Effector memory CD8-positive, alpha-beta T cell (primary cell): ENCODE measurements at regions not wholly inside any gene's neighbourhood (a gene's known extent, or its start where the extent isn't known, plus 50 kb on each side); places are given as distances from the start of the nearest gene placed in this dataset.
"Not testable (repeated sequence)": the region's sequence is repeated elsewhere in the genome, so short reads cannot be mapped to it uniquely, and the experiment has no call there.

ENCODE experiments used
- ATAC-seq: fragments of 150-1000 bp; cut with Tn5 transposase; replicated peaks from 2 replicates; pipeline ENCODE4 v1.10.0; 2021; ENCODE audit warnings: mild to moderate bottlenecking, moderate library complexity
- DNase-seq, 3 experiments: peaks; one replicate each; pipeline ENCODE4 v3.0.0; 2021
- H3K27ac Mint-ChIP-seq, 2 donors: one replicate each; pipeline ENCODE4 v1.8.0; 2022; ENCODE audit warnings: mild to moderate bottlenecking in 2 of 2, mixed read lengths in 2 of 2, moderate library complexity in 2 of 2
- H3K27me3 Mint-ChIP-seq, 2 donors: one replicate each; pipeline ENCODE4 v1.8.0; 2022; ENCODE audit warnings: mixed read lengths in 2 of 2
- H3K36me3 Mint-ChIP-seq: one replicate; pipeline ENCODE4 v1.8.0; 2022; ENCODE audit warnings: mild to moderate bottlenecking, moderate library complexity, mixed read lengths; ENCODE audit not compliant: insufficient read depth
- H3K4me1 Mint-ChIP-seq, 2 donors: one replicate each; pipeline ENCODE4 v1.8.0; 2022; ENCODE audit warnings: low read depth in 2 of 2, mixed read lengths in 2 of 2
- H3K4me3 Mint-ChIP-seq, 2 donors: one replicate each; pipeline ENCODE4 v1.8.0; 2022; ENCODE audit warnings: mild to moderate bottlenecking in 2 of 2, mixed read lengths in 2 of 2, moderate library complexity in 2 of 2
- H3K9me3 Mint-ChIP-seq, 2 donors: one replicate each; pipeline ENCODE4 v1.8.0; 2022; ENCODE audit warnings: mixed read lengths in 2 of 2

GRCh38 chr1:95532335-95532734 lies 298.3 kb downstream of the RWDD3 start:
- no peak for ATAC-seq
- no peaks in the 10 kb centered on the region for H3K27me3 Mint-ChIP-seq
- H3K36me3 Mint-ChIP-seq = no peaks in the 10 kb centered on the region
- H3K27ac Mint-ChIP-seq = no peak overlapping the region
- H3K4me3 Mint-ChIP-seq = no peak overlapping the region
- H3K9me3 Mint-ChIP-seq = peaks cover 12 to 16% of the 10 kb centered on the region in 2 donors
- no peaks in the 10 kb centered on the region for H3K4me1 Mint-ChIP-seq
- no peak for DNase-seq

DNA sequence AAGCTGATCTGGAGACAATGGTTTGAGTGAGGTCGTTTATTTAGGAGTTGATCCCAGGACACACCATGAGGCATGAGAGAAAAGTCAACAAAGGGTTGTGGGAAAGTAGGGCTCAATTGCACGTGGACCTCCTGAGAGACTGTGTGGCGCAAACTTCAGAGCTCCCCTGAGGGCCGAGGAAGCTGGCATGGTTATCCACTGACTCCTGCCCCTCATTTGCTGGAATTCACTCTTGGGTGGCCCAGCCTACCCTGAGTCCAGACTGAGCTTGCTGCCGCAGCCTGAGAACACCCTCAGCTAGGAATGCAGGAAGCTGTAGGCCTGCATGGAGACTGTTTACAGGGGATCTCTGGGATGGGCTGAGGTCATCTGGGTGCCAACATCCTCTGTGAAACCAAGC lies 301.0 kb downstream of the RWDD3 start:
- no peak for ATAC-seq

GRCh38 chr1:95535614-95536013 lies 301.6 kb downstream of the RWDD3 start:
- H3K27ac Mint-ChIP-seq = no peak overlapping the region
- H3K4me1 Mint-ChIP-seq = no peaks in the 10 kb centered on the region
- H3K9me3 Mint-ChIP-seq = peaks cover 0 to 7% of the 10 kb centered on the region in 2 donors
- H3K27me3 Mint-ChIP-seq = no peaks in the 10 kb centered on the region
- DNase-seq (no peak), ATAC-seq (no peak)
- H3K36me3 Mint-ChIP-seq = no peaks in the 10 kb centered on the region
- H3K4me3 Mint-ChIP-seq = no peak overlapping the region

More for the DNA sequence above, 301.0 kb downstream of the RWDD3 start:
- Mint-ChIP-seq H3K27me3 (no peaks in the 10 kb centered on the region), H3K4me3 (no peak overlapping the region), H3K27ac (no peak overlapping the region), H3K9me3 (peaks cover 0 to 7% of the 10 kb centered on the region in 2 donors), H3K4me1 (no peaks in the 10 kb centered on the region), H3K36me3 (no peaks in the 10 kb centered on the region)
- no peak for DNase-seq

GRCh38 chr1:95536501-95536900 lies 302.5 kb downstream of the RWDD3 start:
- ATAC-seq = no peak
- no peak for DNase-seq
- no peaks in the 10 kb centered on the region for H3K36me3 Mint-ChIP-seq
- no peaks in the 10 kb centered on the region for H3K4me1 Mint-ChIP-seq
- no peaks in the 10 kb centered on the region for H3K27me3 Mint-ChIP-seq
- H3K9me3 Mint-ChIP-seq = peaks cover 0 to 6% of the 10 kb centered on the region in 2 donors
- no peak overlapping the region for H3K27ac Mint-ChIP-seq
- no peak overlapping the region for H3K4me3 Mint-ChIP-seq

- DNase-seq (no peak), ATAC-seq (no peak)
- no peaks in the 10 kb centered on the region for H3K27me3 Mint-ChIP-seq
- peaks cover 0 to 5% of the 10 kb centered on the region in 2 donors for H3K9me3 Mint-ChIP-seq
- no peaks in the 10 kb centered on the region for H3K36me3 Mint-ChIP-seq
- H3K4me1 Mint-ChIP-seq = no peaks in the 10 kb centered on the region
- no peak overlapping the region for H3K27ac Mint-ChIP-seq
- H3K4me3 Mint-ChIP-seq = no peak overlapping the region
These were observed 303.2 kb downstream of the RWDD3 start for GRCh38 chr1:95537176-95537575.

GRCh38 chr1:95538242-95538641 lies 304.2 kb downstream of the RWDD3 start:
- not testable (repeated sequence) for H3K4me1 Mint-ChIP-seq, DNase-seq, H3K27ac Mint-ChIP-seq, H3K4me3 Mint-ChIP-seq, H3K36me3 Mint-ChIP-seq, ATAC-seq, H3K27me3 Mint-ChIP-seq, H3K9me3 Mint-ChIP-seq

- ATAC-seq = no peak
- Mint-ChIP-seq H3K4me3 (no peak overlapping the region), H3K9me3 (peaks cover under 1 to 2% of the 10 kb centered on the region in 2 donors), H3K4me1 (no peaks in the 10 kb centered on the region), H3K36me3 (no peaks in the 10 kb centered on the region), H3K27ac (no peak overlapping the region), H3K27me3 (no peaks in the 10 kb centered on the region)
- no peak for DNase-seq
These were observed 308.9 kb downstream of the RWDD3 start for GRCh38 chr1:95542936-95543335.

GRCh38 chr1:95547005-95547404 lies 313.0 kb downstream of the RWDD3 start:
- Mint-ChIP-seq H3K27me3 (no peaks in the 10 kb centered on the region), H3K9me3 (peaks cover 8 to 18% of the 10 kb centered on the region in 2 donors), H3K4me3 (no peak overlapping the region), H3K4me1 (no peaks in the 10 kb centered on the region), H3K36me3 (no peaks in the 10 kb centered on the region), H3K27ac (no peak overlapping the region)
- DNase-seq (no peak), ATAC-seq (no peak)

DNA sequence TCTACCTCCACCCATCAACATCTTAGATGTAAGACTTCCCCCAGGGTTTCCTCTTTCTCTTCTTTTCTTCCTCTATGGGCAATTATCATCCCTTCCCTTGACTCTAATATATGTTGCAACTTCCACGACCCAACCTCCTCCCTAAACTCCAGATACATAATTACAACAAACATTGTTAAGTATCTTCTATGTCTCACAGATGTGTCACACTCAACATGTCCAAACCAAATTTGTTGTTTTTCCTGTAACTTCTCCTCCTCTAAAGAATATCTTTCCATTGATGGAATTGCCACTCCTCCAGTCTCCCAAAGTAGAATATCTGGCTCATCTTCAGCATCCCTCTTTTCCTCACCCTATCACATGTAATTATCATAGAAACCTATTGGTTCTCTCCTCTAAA lies 314.2 kb downstream of the RWDD3 start:
- Mint-ChIP-seq H3K36me3 (no peaks in the 10 kb centered on the region), H3K27me3 (no peaks in the 10 kb centered on the region), H3K4me1 (no peaks in the 10 kb centered on the region), H3K4me3 (no peak overlapping the region), H3K9me3 (peaks cover 11 to 22% of the 10 kb centered on the region in 2 donors), H3K27ac (no peak overlapping the region)
- DNase-seq = no peak
- no peak for ATAC-seq

DNA sequence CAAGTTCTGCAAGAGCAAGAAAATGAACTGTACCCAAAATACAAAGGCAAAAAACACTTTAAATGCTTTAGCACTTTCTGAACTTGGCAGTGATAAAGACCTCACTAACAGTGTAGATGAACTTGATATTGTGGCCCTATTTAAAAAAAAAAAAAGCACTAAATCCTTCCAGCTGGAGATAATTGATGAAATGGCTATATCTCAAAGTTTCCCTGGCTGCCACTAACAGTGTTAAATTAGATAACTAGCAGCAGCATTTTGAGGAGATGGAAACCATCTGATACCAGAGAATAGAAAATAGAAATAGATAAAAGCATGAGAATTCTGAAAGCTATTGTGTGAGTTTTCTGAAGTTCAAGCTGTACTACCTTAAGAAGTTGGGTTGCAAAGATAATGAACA lies 317.2 kb downstream of the RWDD3 start:
- no peak overlapping the region for H3K4me3 Mint-ChIP-seq
- ATAC-seq (no peak), DNase-seq (no peak)
- H3K36me3 Mint-ChIP-seq = peaks cover 2% of the 10 kb centered on the region
- no peaks in the 10 kb centered on the region for H3K27me3 Mint-ChIP-seq
- H3K4me1 Mint-ChIP-seq = no peaks in the 10 kb centered on the region
- peaks cover 10 to 28% of the 10 kb centered on the region in 2 donors for H3K9me3 Mint-ChIP-seq
- H3K27ac Mint-ChIP-seq = no peak overlapping the region

DNA sequence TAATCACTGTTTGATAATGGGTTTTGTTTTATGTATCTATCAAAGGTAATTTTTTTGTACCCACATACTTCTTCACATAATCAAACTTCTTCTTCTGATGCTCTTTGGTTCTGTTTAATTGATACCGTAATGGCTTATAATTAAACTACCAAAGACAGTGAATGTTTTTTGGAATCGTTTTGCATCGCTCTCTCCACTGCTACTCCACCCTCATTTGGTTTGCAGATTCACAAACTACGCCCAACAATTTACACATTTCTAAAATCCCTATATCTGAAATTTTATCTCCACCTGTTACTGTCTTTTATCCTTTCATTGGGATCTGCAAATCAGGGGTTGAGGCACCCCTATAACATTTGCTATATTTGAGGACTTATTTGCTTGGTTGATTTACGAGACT lies 319.6 kb downstream of the RWDD3 start:
- ATAC-seq = no peak

GRCh38 chr1:95554408-95554807 lies 320.4 kb downstream of the RWDD3 start:
- ATAC-seq (no peak), DNase-seq (no peak)
- H3K9me3 Mint-ChIP-seq = peaks cover 13 to 27% of the 10 kb centered on the region in 2 donors
- H3K27me3 Mint-ChIP-seq = no peaks in the 10 kb centered on the region
- H3K36me3 Mint-ChIP-seq = peaks cover 2% of the 10 kb centered on the region
- H3K27ac Mint-ChIP-seq = no peak overlapping the region
- H3K4me1 Mint-ChIP-seq = no peaks in the 10 kb centered on the region
- H3K4me3 Mint-ChIP-seq = no peak overlapping the region

More for the DNA sequence above, 319.6 kb downstream of the RWDD3 start:
- Mint-ChIP-seq H3K4me1 (no peaks in the 10 kb centered on the region), H3K36me3 (peaks cover 2% of the 10 kb centered on the region), H3K27me3 (no peaks in the 10 kb centered on the region), H3K4me3 (no peak overlapping the region), H3K9me3 (peaks cover 11 to 30% of the 10 kb centered on the region in 2 donors), H3K27ac (no peak overlapping the region)
- DNase-seq = no peak

DNA sequence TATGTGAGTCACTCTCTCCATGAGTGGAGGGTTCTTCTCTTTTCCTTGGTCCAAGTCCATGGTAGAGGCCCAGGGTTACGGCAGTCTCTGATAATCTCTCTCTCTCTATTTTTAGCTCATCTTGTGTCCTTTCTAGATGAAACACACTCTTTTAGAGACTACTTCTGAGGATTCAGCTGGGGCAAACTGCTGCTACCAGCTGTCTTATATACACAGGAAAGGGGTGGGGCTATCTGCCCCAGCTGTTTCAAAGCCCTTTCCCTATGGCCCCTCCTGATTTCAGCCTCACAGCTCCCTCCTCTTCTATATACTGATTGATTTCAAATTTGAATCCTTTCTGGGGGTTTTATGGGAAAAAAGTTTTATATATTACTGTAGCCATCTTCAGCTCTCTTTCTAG lies 324.8 kb downstream of the RWDD3 start:
- no peaks in the 10 kb centered on the region for H3K27me3 Mint-ChIP-seq
- no peaks in the 10 kb centered on the region for H3K4me1 Mint-ChIP-seq
- peaks cover 8 to 15% of the 10 kb centered on the region in 2 donors for H3K9me3 Mint-ChIP-seq
- no peak overlapping the region for H3K27ac Mint-ChIP-seq
- no peak for DNase-seq
- no peak for ATAC-seq
- H3K36me3 Mint-ChIP-seq = peaks cover 2% of the 10 kb centered on the region
- H3K4me3 Mint-ChIP-seq = no peak overlapping the region

- peaks cover 8 to 15% of the 10 kb centered on the region in 2 donors for H3K9me3 Mint-ChIP-seq
- H3K36me3 Mint-ChIP-seq = no peaks in the 10 kb centered on the region
- no peak overlapping the region for H3K4me3 Mint-ChIP-seq
- no peaks in the 10 kb centered on the region for H3K27me3 Mint-ChIP-seq
- H3K4me1 Mint-ChIP-seq = no peaks in the 10 kb centered on the region
- ATAC-seq = no peak
- H3K27ac Mint-ChIP-seq = no peak overlapping the region
- no peak for DNase-seq
These were observed 327.3 kb downstream of the RWDD3 start for GRCh38 chr1:95561346-95561745.

DNA sequence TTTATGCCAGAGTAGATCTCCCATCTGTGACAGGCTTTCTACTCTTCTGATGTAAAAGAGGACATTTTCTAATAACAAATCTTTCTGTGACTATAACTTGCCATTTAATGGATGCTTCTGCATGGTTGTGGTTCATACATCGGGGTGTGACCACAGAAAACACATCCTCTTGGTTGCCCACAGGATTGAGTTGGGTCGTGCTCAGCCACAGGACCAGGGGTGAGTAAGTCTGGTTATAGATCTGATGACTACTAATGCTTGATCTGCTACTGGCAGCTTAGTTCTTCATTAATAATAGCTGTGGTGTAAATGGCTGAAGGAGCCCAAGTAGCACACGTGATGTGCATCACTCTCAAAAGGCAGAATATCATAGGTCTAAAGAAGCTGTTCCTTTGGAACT lies 328.2 kb downstream of the RWDD3 start:
- no peak overlapping the region for H3K4me3 Mint-ChIP-seq
- H3K9me3 Mint-ChIP-seq = peaks cover 6 to 13% of the 10 kb centered on the region in 2 donors
- no peaks in the 10 kb centered on the region for H3K27me3 Mint-ChIP-seq
- DNase-seq = no peak
- no peaks in the 10 kb centered on the region for H3K36me3 Mint-ChIP-seq
- no peak for ATAC-seq
- no peak overlapping the region for H3K27ac Mint-ChIP-seq
- H3K4me1 Mint-ChIP-seq = no peaks in the 10 kb centered on the region
